Left lung (tissue), 4 donors: ENCODE measurements at regions not wholly inside any gene's neighbourhood (a gene's known extent, or its start where the extent isn't known, plus 50 kb on each side); places are given as distances from the start of the nearest gene placed in this dataset.
A peak's percentile ranks its signal among the peaks of the same experiment; 100 is the strongest.
"Not testable (repeated sequence)": the region's sequence is repeated elsewhere in the genome, so short reads cannot be mapped to it uniquely, and the experiment has no call there.

Experiments
- ATAC-seq: fragments of 200-7000 bp; cut with Tn5 transposase; one replicate; pipeline ENCODE4 v1.9.1; 2020; ENCODE audit warnings: moderate library complexity
- DNase-seq, 4 donors: peaks; one replicate each; pipeline ENCODE4 v3.0.0-alpha.2; 2013 to 2020
- H3K27ac ChIP-seq, 2 donors: fragments of 200-600 bp; sonication (generic) in 1 of 2; one replicate each; pipeline versions ENCODE4 v1.5.0 to v1.8.0; 2020 to 2021
- H3K27me3 ChIP-seq, 2 donors: fragments of 200-600 bp; sonication (generic) in 1 of 2; one replicate each; pipeline versions ENCODE4 v1.5.0 to v1.8.0; 2020 to 2021
- H3K36me3 ChIP-seq, 2 donors: fragments of 200-600 bp; sonication (generic) in 1 of 2; one replicate each; pipeline versions ENCODE4 v1.5.0 to v1.8.0; 2020 to 2021
- H3K4me1 ChIP-seq, 2 donors: fragments of 200-600 bp; one replicate each; pipeline ENCODE4 v1.8.0; 2021
- H3K4me3 ChIP-seq, 2 donors: fragments of 200-600 bp; sonication (generic) in 1 of 2; one replicate each; pipeline versions ENCODE4 v1.5.0 to v1.8.0; 2020 to 2021; ENCODE audit warnings: mild to moderate bottlenecking in 1 of 2
- H3K9me3 ChIP-seq, 2 donors: fragments of 200-600 bp; sonication (generic) in 1 of 2; one replicate each; pipeline versions ENCODE4 v1.5.0 to v1.8.0; 2020 to 2021
- CTCF ChIP-seq, 2 donors: fragments of 200-600 bp; sonication (generic) in 1 of 2; IDR thresholded peaks; one replicate each; pipeline versions ENCODE4 v1.5.0 to v1.8.0; 2021; ENCODE audit warnings: antibody characterized with exemption in 2 of 2
- intact Hi-C, 2 donors: fragments of 100-400 bp; cut with DNase I; formaldehyde crosslinking; loops; one replicate each; pipeline versions ENCODE4 v1.11.2 to v1.14.2; 2022
- donor health status: DM: no; HTN: yes; CAD: no.
- donor health status: DM: no; HTN: no; CAD: no.

GRCh38 chr4:38414410-38414809, 249.6 kb upstream of the KLF3 start:
- intact Hi-C loops, result no loop called here
- no peak for DNase-seq
- Histone ChIP-seq H3K27me3 (no peaks in the 10 kb centered on the region), H3K36me3 (no peaks in the 10 kb centered on the region), H3K4me3 (no peak overlapping the region), H3K27ac (no peak overlapping the region), H3K4me1 (no peaks in the 10 kb centered on the region), H3K9me3 (no peaks in the 10 kb centered on the region)
- peak; percentile 50 for ATAC-seq
- TF ChIP-seq CTCF (IDR thresholded peaks at IDR 0.05), result no peak

GRCh38 chr4:38415682-38416081, 248.3 kb upstream of the KLF3 start:
- no peak for TF ChIP-seq CTCF (IDR thresholded peaks at IDR 0.05)
- DNase-seq (no peak), ATAC-seq (no peak)
- Histone ChIP-seq H3K27me3 (no peaks in the 10 kb centered on the region), H3K27ac (no peak overlapping the region), H3K36me3 (no peaks in the 10 kb centered on the region), H3K9me3 (peaks cover 0 to 5% of the 10 kb centered on the region in 2 donors), H3K4me3 (no peak overlapping the region), H3K4me1 (no peaks in the 10 kb centered on the region)
- intact Hi-C loops, result no loop called here

GRCh38 chr4:38416450-38417014, 247.5 kb upstream of the KLF3 start:
- ATAC-seq (no peak), DNase-seq (no peak)
- no peak for TF ChIP-seq CTCF (IDR thresholded peaks at IDR 0.05)
- H3K4me1 ChIP-seq, result no peaks in the 10 kb centered on the region
- intact Hi-C loops, result no loop called here
- H3K27ac ChIP-seq, result no peak overlapping the region
- H3K27me3 ChIP-seq, result no peaks in the 10 kb centered on the region
- H3K36me3 ChIP-seq, result no peaks in the 10 kb centered on the region
- H3K9me3 ChIP-seq, result peaks cover 0 to 5% of the 10 kb centered on the region in 2 donors
- no peak overlapping the region for H3K4me3 ChIP-seq

- H3K27me3 ChIP-seq, H3K4me1 ChIP-seq, H3K27ac ChIP-seq, H3K4me3 ChIP-seq, H3K9me3 ChIP-seq, H3K36me3 ChIP-seq, intact Hi-C loops, DNase-seq, ATAC-seq: not testable (repeated sequence)
These were observed 243.7 kb upstream of the KLF3 start for GRCh38 chr4:38420254-38420653.

GRCh38 chr4:38422850-38423249, 241.1 kb upstream of the KLF3 start:
- TF ChIP-seq CTCF (IDR thresholded peaks at IDR 0.05), result no peak
- H3K4me1 ChIP-seq, result no peaks in the 10 kb centered on the region
- no peak for DNase-seq
- intact Hi-C loops, result no loop called here
- H3K9me3 ChIP-seq, result peaks cover 0 to 5% of the 10 kb centered on the region in 2 donors
- H3K27me3 ChIP-seq, result no peaks in the 10 kb centered on the region
- no peak overlapping the region for H3K27ac ChIP-seq
- no peak for ATAC-seq
- H3K4me3 ChIP-seq, result no peak overlapping the region
- H3K36me3 ChIP-seq, result no peaks in the 10 kb centered on the region
